ENCODE measurements at regions not wholly inside any gene's neighbourhood (a gene's known extent, or its start where the extent isn't known, plus 50 kb on each side); places are given as distances from the start of the nearest gene placed in this dataset.
"Not testable (repeated sequence)": the region's sequence is repeated elsewhere in the genome, so short reads cannot be mapped to it uniquely, and the experiment has no call there.

- Histone ChIP-seq H3K4me3 (ENCODE audit: extremely low read depth, insufficient read depth, low read length, poor library complexity, severe bottlenecking) (no peak overlapping the region), H3K27ac (ENCODE audit: low read depth, low read length, severe bottlenecking) (no peak overlapping the region), H3K36me3 (ENCODE audit: control insufficient read depth, insufficient read depth, low read length) (no peaks in the 10 kb centered on the region), H3K4me1 (ENCODE audit: control insufficient read depth, insufficient read depth, low read length, poor library complexity, severe bottlenecking) (no peaks in the 10 kb centered on the region), H3K9me3 (ENCODE audit: control insufficient read depth, low read length) (no peaks in the 10 kb centered on the region)
- 66 to 72% methylated on average over 4 to 5 of the region's 6 CpGs for WGBS, 2 experiments (ENCODE audit: insufficient coverage in 2 of 2)
Measured at GRCh38 chr5:2869471-2869870, 118.0 kb upstream of the IRX2 start.

GRCh38 chr5:2867373-2867933 lies 116.0 kb upstream of the IRX2 start:
- H3K36me3 ChIP-seq (ENCODE audit: control insufficient read depth, insufficient read depth, low read length), result no peaks in the 10 kb centered on the region
- H3K9me3 ChIP-seq (ENCODE audit: control insufficient read depth, low read length), result no peaks in the 10 kb centered on the region
- no peak overlapping the region for H3K4me3 ChIP-seq (ENCODE audit: extremely low read depth, insufficient read depth, low read length, poor library complexity, severe bottlenecking)
- WGBS, 2 experiments (ENCODE audit: insufficient coverage in 2 of 2), result 86 to 90% methylated on average over 13 to 14 of the region's 14 CpGs
- H3K4me1 ChIP-seq (ENCODE audit: control insufficient read depth, insufficient read depth, low read length, poor library complexity, severe bottlenecking), result no peaks in the 10 kb centered on the region
- no peak overlapping the region for H3K27ac ChIP-seq (ENCODE audit: low read depth, low read length, severe bottlenecking)

- WGBS, 2 experiments (ENCODE audit: insufficient coverage in 2 of 2), result 93% methylated on average over 23 to 24 of the region's 27 CpGs
- H3K36me3 ChIP-seq (ENCODE audit: control insufficient read depth, insufficient read depth, low read length), result no peaks in the 10 kb centered on the region
- no peak overlapping the region for H3K4me3 ChIP-seq (ENCODE audit: extremely low read depth, insufficient read depth, low read length, poor library complexity, severe bottlenecking)
- H3K4me1 ChIP-seq (ENCODE audit: control insufficient read depth, insufficient read depth, low read length, poor library complexity, severe bottlenecking), result no peaks in the 10 kb centered on the region
- H3K27ac ChIP-seq (ENCODE audit: low read depth, low read length, severe bottlenecking), result no peak overlapping the region
- no peaks in the 10 kb centered on the region for H3K9me3 ChIP-seq (ENCODE audit: control insufficient read depth, low read length)
Measured at GRCh38 chr5:2866662-2867372, 115.3 kb upstream of the IRX2 start.

GRCh38 chr5:2865856-2866255 lies 114.4 kb upstream of the IRX2 start:
- 89 to 91% methylated on average over 8 to 11 of the region's 12 CpGs for WGBS, 2 experiments (ENCODE audit: insufficient coverage in 2 of 2)
- Histone ChIP-seq H3K27ac (ENCODE audit: low read depth, low read length, severe bottlenecking) (no peak overlapping the region), H3K36me3 (ENCODE audit: control insufficient read depth, insufficient read depth, low read length) (no peaks in the 10 kb centered on the region), H3K9me3 (ENCODE audit: control insufficient read depth, low read length) (no peaks in the 10 kb centered on the region), H3K4me1 (ENCODE audit: control insufficient read depth, insufficient read depth, low read length, poor library complexity, severe bottlenecking) (no peaks in the 10 kb centered on the region), H3K4me3 (ENCODE audit: extremely low read depth, insufficient read depth, low read length, poor library complexity, severe bottlenecking) (no peak overlapping the region)

GRCh38 chr5:2864515-2865105 lies 113.1 kb upstream of the IRX2 start:
- Histone ChIP-seq H3K4me1 (ENCODE audit: control insufficient read depth, insufficient read depth, low read length, poor library complexity, severe bottlenecking) (no peaks in the 10 kb centered on the region), H3K9me3 (ENCODE audit: control insufficient read depth, low read length) (no peaks in the 10 kb centered on the region), H3K27ac (ENCODE audit: low read depth, low read length, severe bottlenecking) (no peak overlapping the region), H3K4me3 (ENCODE audit: extremely low read depth, insufficient read depth, low read length, poor library complexity, severe bottlenecking) (no peak overlapping the region), H3K36me3 (ENCODE audit: control insufficient read depth, insufficient read depth, low read length) (no peaks in the 10 kb centered on the region)
- 80 to 84% methylated on average over 12 to 13 of the region's 14 CpGs for WGBS, 2 experiments (ENCODE audit: insufficient coverage in 2 of 2)

- WGBS, 2 experiments (ENCODE audit: insufficient coverage in 2 of 2), result 78 to 84% methylated on average over 12 of the region's 16 CpGs
- H3K36me3 ChIP-seq (ENCODE audit: control insufficient read depth, insufficient read depth, low read length), result no peaks in the 10 kb centered on the region
- no peak overlapping the region for H3K27ac ChIP-seq (ENCODE audit: low read depth, low read length, severe bottlenecking)
Measured at GRCh38 chr5:2863675-2864433, 112.4 kb upstream of the IRX2 start.

GRCh38 chr5:2863133-2863532 lies 111.7 kb upstream of the IRX2 start:
- Histone ChIP-seq H3K36me3 (ENCODE audit: control insufficient read depth, insufficient read depth, low read length) (no peaks in the 10 kb centered on the region), H3K27ac (ENCODE audit: low read depth, low read length, severe bottlenecking) (no peak overlapping the region), H3K4me3 (ENCODE audit: extremely low read depth, insufficient read depth, low read length, poor library complexity, severe bottlenecking) (no peak overlapping the region), H3K4me1 (ENCODE audit: control insufficient read depth, insufficient read depth, low read length, poor library complexity, severe bottlenecking) (no peaks in the 10 kb centered on the region), H3K9me3 (ENCODE audit: control insufficient read depth, low read length) (no peaks in the 10 kb centered on the region)

More at GRCh38 chr5:2863675-2864433, 112.4 kb upstream of the IRX2 start:
- Histone ChIP-seq H3K4me1 (ENCODE audit: control insufficient read depth, insufficient read depth, low read length, poor library complexity, severe bottlenecking) (no peaks in the 10 kb centered on the region), H3K9me3 (ENCODE audit: control insufficient read depth, low read length) (no peaks in the 10 kb centered on the region), H3K4me3 (ENCODE audit: extremely low read depth, insufficient read depth, low read length, poor library complexity, severe bottlenecking) (no peak overlapping the region)

- 93 to 100% methylated on average over 2 to 3 of the region's 3 CpGs for WGBS, 2 experiments (ENCODE audit: insufficient coverage in 2 of 2)
Measured at GRCh38 chr5:2862176-2862575, 110.7 kb upstream of the IRX2 start.

GRCh38 chr5:2861605-2862004 lies 110.1 kb upstream of the IRX2 start:
- Histone ChIP-seq H3K4me3 (ENCODE audit: extremely low read depth, insufficient read depth, low read length, poor library complexity, severe bottlenecking) (no peak overlapping the region), H3K9me3 (ENCODE audit: control insufficient read depth, low read length) (no peaks in the 10 kb centered on the region), H3K4me1 (ENCODE audit: control insufficient read depth, insufficient read depth, low read length, poor library complexity, severe bottlenecking) (no peaks in the 10 kb centered on the region), H3K27ac (ENCODE audit: low read depth, low read length, severe bottlenecking) (no peak overlapping the region), H3K36me3 (ENCODE audit: control insufficient read depth, insufficient read depth, low read length) (no peaks in the 10 kb centered on the region)
- 70 to 91% methylated on average over 4 of the region's 7 CpGs for WGBS, 2 experiments (ENCODE audit: insufficient coverage in 2 of 2)

More at GRCh38 chr5:2862176-2862575, 110.7 kb upstream of the IRX2 start:
- not testable (repeated sequence) for H3K36me3 ChIP-seq (ENCODE audit: control insufficient read depth, insufficient read depth, low read length); H3K4me3 ChIP-seq (ENCODE audit: extremely low read depth, insufficient read depth, low read length, poor library complexity, severe bottlenecking); H3K27ac ChIP-seq (ENCODE audit: low read depth, low read length, severe bottlenecking); H3K9me3 ChIP-seq (ENCODE audit: control insufficient read depth, low read length); H3K4me1 ChIP-seq (ENCODE audit: control insufficient read depth, insufficient read depth, low read length, poor library complexity, severe bottlenecking)

GRCh38 chr5:2860101-2860500 lies 108.6 kb upstream of the IRX2 start:
- no peak overlapping the region for H3K4me3 ChIP-seq (ENCODE audit: extremely low read depth, insufficient read depth, low read length, poor library complexity, severe bottlenecking)
- H3K4me1 ChIP-seq (ENCODE audit: control insufficient read depth, insufficient read depth, low read length, poor library complexity, severe bottlenecking), result no peaks in the 10 kb centered on the region
- H3K9me3 ChIP-seq (ENCODE audit: control insufficient read depth, low read length), result no peaks in the 10 kb centered on the region
- no peaks in the 10 kb centered on the region for H3K36me3 ChIP-seq (ENCODE audit: control insufficient read depth, insufficient read depth, low read length)
- no peak overlapping the region for H3K27ac ChIP-seq (ENCODE audit: low read depth, low read length, severe bottlenecking)
- WGBS, 2 experiments (ENCODE audit: insufficient coverage in 2 of 2), result 50 to 67% methylated on average over 2 to 4 of the region's 10 CpGs

Measured in mesodermal cell (in vitro differentiated cells).